Naive thymus-derived CD4-positive, alpha-beta T cell (primary cell): ENCODE measurements at regions not wholly inside any gene's neighbourhood (a gene's known extent, or its start where the extent isn't known, plus 50 kb on each side); places are given as distances from the start of the nearest gene placed in this dataset.

ENCODE experiments used
- ATAC-seq: fragments of 150-1000 bp; cut with Tn5 transposase; 2 replicates; pipeline ENCODE4 v1.10.0; 2021; ENCODE audit warnings: mild to moderate bottlenecking, moderate library complexity
- CTCF ChIA-PET: fragments of 350-600 bp; sonication (Branson Sonifier 250); formaldehyde crosslinking; loops from one replicate; lab custom pipeline; 2021; ENCODE audit warnings: antibody characterized with exemption; lab: Charles Lee
- POLR2A ChIA-PET: fragments of 350-600 bp; sonication (Branson Sonifier 250); formaldehyde crosslinking; loops from one replicate; lab custom pipeline; 2021; ENCODE audit warnings: antibody characterized with exemption, inconsistent platforms; lab: Charles Lee
- DNase-seq, 9 donors: peaks; one replicate each; pipeline versions ENCODE4 v3.0.0 to v3.0.0-alpha.2; 2020 to 2022; ENCODE audit warnings: mixed read lengths in 1 of 9
- H3K27ac ChIP-seq: one replicate; pipeline ENCODE4 v1.7.0; 2013; ENCODE audit warnings: mild to moderate bottlenecking, low read depth, low read length, moderate library complexity
- H3K27me3 ChIP-seq, 2 donors: one replicate each; pipeline ENCODE4 v1.7.0; 2013; ENCODE audit warnings: low read length in 2 of 2, mild to moderate bottlenecking in 2 of 2, moderate library complexity in 2 of 2; ENCODE audit not compliant: control insufficient read depth in 2 of 2, insufficient read depth in 2 of 2
- H3K36me3 ChIP-seq, 3 experiments: 1 replicate in 2 of 3; 2 replicates in 1 of 3; pipeline ENCODE4 v1.7.0; 2013; ENCODE audit warnings: low read length in 3 of 3, mild to moderate bottlenecking in 3 of 3, moderate library complexity in 1 of 3; ENCODE audit not compliant: insufficient read depth in 3 of 3, control insufficient read depth in 2 of 3
- H3K4me1 ChIP-seq, 2 donors: one replicate each; pipeline ENCODE4 v1.7.0; 2013; ENCODE audit warnings: low read length in 2 of 2, mild to moderate bottlenecking in 2 of 2, moderate library complexity in 1 of 2; ENCODE audit not compliant: control insufficient read depth in 2 of 2, insufficient read depth in 2 of 2
- H3K4me3 ChIP-seq: 2 replicates; pipeline ENCODE4 v1.7.0; 2013; ENCODE audit warnings: mild to moderate bottlenecking, low read length
- H3K9me3 ChIP-seq, 3 experiments: 1 replicate in 2 of 3; 2 replicates in 1 of 3; pipeline ENCODE4 v1.7.0; 2013; ENCODE audit warnings: low read length in 3 of 3; ENCODE audit not compliant: control insufficient read depth in 2 of 3
- H3K27ac Mint-ChIP-seq, 9 donors: one replicate each; pipeline ENCODE4 v1.8.0; 2020 to 2022; ENCODE audit warnings: mixed read lengths in 9 of 9, mild to moderate bottlenecking in 8 of 9, moderate library complexity in 5 of 9, inconsistent platforms in 2 of 9
- H3K27me3 Mint-ChIP-seq, 5 donors: one replicate each; pipeline ENCODE4 v1.8.0; 2021 to 2022; ENCODE audit warnings: mixed read lengths in 5 of 5, mild to moderate bottlenecking in 1 of 5
- H3K36me3 Mint-ChIP-seq, 5 donors: one replicate each; pipeline ENCODE4 v1.8.0; 2020 to 2022; ENCODE audit warnings: mixed read lengths in 5 of 5, mild to moderate bottlenecking in 3 of 5, inconsistent platforms in 1 of 5
- H3K4me1 Mint-ChIP-seq, 7 donors: one replicate each; pipeline ENCODE4 v1.8.0; 2020 to 2022; ENCODE audit warnings: mixed read lengths in 7 of 7, mild to moderate bottlenecking in 3 of 7, inconsistent platforms in 1 of 7
- H3K4me3 Mint-ChIP-seq, 10 donors: one replicate each; pipeline ENCODE4 v1.8.0; 2020 to 2022; ENCODE audit warnings: mild to moderate bottlenecking in 10 of 10, mixed read lengths in 10 of 10, moderate library complexity in 6 of 10, inconsistent platforms in 2 of 10
- H3K9me3 Mint-ChIP-seq, 11 donors: one replicate each; pipeline ENCODE4 v1.8.0; 2020 to 2022; ENCODE audit warnings: mixed read lengths in 11 of 11, mild to moderate bottlenecking in 4 of 11, inconsistent platforms in 1 of 11, moderate library complexity in 1 of 11
- intact Hi-C, 2 donors: fragments of 100-400 bp; cut with micrococcal nuclease; formaldehyde crosslinking; loops; one replicate each; pipeline ENCODE4 v1.15.1; 2023

- no peaks in the 10 kb centered on the region for H3K27me3 ChIP-seq
- peaks cover 0 to 11% (median 0%) of the 10 kb centered on the region in 11 donors for H3K9me3 Mint-ChIP-seq
- ChIA-PET CTCF (interaction anchor here (0.8 kb wide), 1 partner anchor 360 kb away, joined by 4 read pairs; no protein-coding TSS in a partner anchor), POLR2A (interaction anchor here (1.4 kb wide), 1 partner anchor 9 kb away, joined by 3 read pairs; no protein-coding TSS in a partner anchor)
- peaks cover 0 to 15% (median 0%) of the 10 kb centered on the region in 5 donors for H3K36me3 Mint-ChIP-seq
- no peaks in the 10 kb centered on the region for H3K36me3 ChIP-seq
- H3K4me3 ChIP-seq: no peak overlapping the region
- no peak for ATAC-seq
- H3K4me1 Mint-ChIP-seq: peaks cover 0 to 21% (median 3%) of the 10 kb centered on the region in 7 donors
- H3K27ac Mint-ChIP-seq: no peak overlapping the region
- no peak overlapping the region for H3K4me3 Mint-ChIP-seq
- no peaks in the 10 kb centered on the region for H3K4me1 ChIP-seq
- intact Hi-C loops: no loop called here
- H3K27me3 Mint-ChIP-seq: peaks cover 0 to 39% (median 0%) of the 10 kb centered on the region in 5 donors
- no peak for DNase-seq
- H3K27ac ChIP-seq: no peak overlapping the region
- no peaks in the 10 kb centered on the region for H3K9me3 ChIP-seq
Measured at GRCh38 chr15:69735121-69735520, 282.5 kb downstream of the RPLP1 start.

DNA sequence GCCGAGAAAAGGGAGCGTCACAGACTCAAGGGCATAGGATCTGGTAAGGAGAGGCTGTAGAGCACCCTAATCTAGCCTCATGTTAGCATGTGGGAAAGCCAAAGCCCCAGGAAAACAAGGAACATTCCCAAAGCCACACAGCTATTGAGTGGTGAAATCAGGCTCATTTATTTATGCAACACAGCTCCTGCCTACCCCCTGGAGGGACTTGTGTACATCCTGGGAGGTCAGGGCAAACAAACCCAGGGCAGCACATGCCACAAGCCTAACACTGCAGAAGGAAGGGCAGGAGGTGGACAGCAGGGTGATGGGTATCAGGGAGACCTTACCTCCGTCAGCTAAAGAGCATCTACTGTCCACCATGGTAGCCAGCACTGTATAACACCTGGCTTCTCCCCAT is 283.5 kb downstream of the RPLP1 start:
- no peak overlapping the region for H3K4me3 Mint-ChIP-seq
- H3K27me3 ChIP-seq: no peaks in the 10 kb centered on the region
- DNase-seq: no peak
- H3K4me3 ChIP-seq: no peak overlapping the region
- H3K36me3 Mint-ChIP-seq: peaks cover 0 to 21% (median 0%) of the 10 kb centered on the region in 5 donors
- H3K36me3 ChIP-seq: no peaks in the 10 kb centered on the region
- peaks cover 0 to 39% (median 5%) of the 10 kb centered on the region in 5 donors for H3K27me3 Mint-ChIP-seq
- no peak overlapping the region for H3K27ac ChIP-seq
- H3K9me3 Mint-ChIP-seq: peaks cover 0 to 12% (median 2%) of the 10 kb centered on the region in 11 donors
- H3K4me1 Mint-ChIP-seq: peaks cover 0 to 16% (median 0%) of the 10 kb centered on the region in 7 donors
- no peaks in the 10 kb centered on the region for H3K4me1 ChIP-seq
- ChIA-PET CTCF (no interaction called here), POLR2A (interaction anchor here (0.8 to 1.4 kb wide), 2 partner anchors 7 to 12 kb away, joined by 3 to 4 read pairs; no protein-coding TSS in a partner anchor)
- peaks cover 0 to 5% (median 0%) of the 10 kb centered on the region in 3 experiments for H3K9me3 ChIP-seq
- H3K27ac Mint-ChIP-seq: no peak overlapping the region
- intact Hi-C loops: no loop called here
- no peak for ATAC-seq

DNA sequence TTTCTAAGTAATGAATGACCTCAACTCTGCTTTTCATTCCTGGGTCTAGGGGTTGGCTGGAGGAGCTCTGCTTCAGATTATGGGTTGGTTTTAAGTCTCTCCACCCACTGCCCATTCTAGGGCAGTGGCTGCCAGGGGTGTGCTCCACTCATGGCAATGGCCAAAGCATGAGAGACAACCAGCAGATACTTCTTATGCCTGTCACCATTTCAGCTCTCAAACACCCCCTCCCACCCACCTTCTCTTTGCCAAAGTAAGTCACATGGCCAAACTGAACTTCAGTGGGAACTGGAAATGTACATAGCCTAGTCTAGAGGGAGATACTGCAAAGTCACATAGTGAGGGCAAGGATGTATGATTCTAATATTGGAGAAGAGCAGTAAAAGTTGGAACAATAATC is 285.3 kb downstream of the RPLP1 start:
- ATAC-seq (no peak), DNase-seq (no peak)
- no peaks in the 10 kb centered on the region for H3K36me3 ChIP-seq
- POLR2A ChIA-PET: no interaction called here
- Mint-ChIP-seq H3K9me3 (peaks cover 0 to 14% (median 2%) of the 10 kb centered on the region in 11 donors), H3K27me3 (peaks cover 0 to 39% (median 5%) of the 10 kb centered on the region in 5 donors), H3K36me3 (peaks cover 0 to 22% (median 0%) of the 10 kb centered on the region in 5 donors), H3K27ac (peak overlapping the region in 2 of 9 donors; percentile 39 to 46), H3K4me1 (peaks cover 0 to 15% (median 0%) of the 10 kb centered on the region in 7 donors), H3K4me3 (no peak overlapping the region)
- H3K9me3 ChIP-seq: peaks cover 0 to 5% (median 0%) of the 10 kb centered on the region in 3 experiments
- no peak overlapping the region for H3K4me3 ChIP-seq
- no peak overlapping the region for H3K27ac ChIP-seq
- H3K4me1 ChIP-seq: no peaks in the 10 kb centered on the region
- intact Hi-C loops: no loop called here
- CTCF ChIA-PET: no interaction called here
- no peaks in the 10 kb centered on the region for H3K27me3 ChIP-seq

DNA sequence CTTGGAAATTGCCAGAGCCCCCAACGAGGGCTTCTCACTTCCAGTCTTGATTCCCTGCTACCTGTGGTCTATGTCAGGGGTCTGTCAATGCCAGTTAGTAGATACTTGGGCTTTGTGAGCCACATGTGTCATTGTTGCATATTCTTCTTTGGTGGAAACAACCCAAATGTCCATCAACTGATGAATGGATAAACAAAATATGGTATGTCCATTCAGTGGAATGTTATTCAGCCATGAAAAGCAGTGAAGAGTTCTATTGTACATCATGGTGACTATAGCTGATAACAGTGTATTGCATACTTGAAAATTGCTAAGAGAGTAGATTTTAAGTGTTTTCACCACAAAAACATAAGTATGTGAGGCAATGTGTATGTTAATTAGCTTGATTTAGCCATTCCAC is 288.1 kb downstream of the RPLP1 start:
- intact Hi-C loops: no loop called here
- Histone ChIP-seq H3K9me3 (peaks cover 0 to 5% (median 0%) of the 10 kb centered on the region in 3 experiments), H3K4me3 (no peak overlapping the region), H3K4me1 (peaks cover 11 to 12% of the 10 kb centered on the region in 2 donors), H3K27ac (no peak overlapping the region), H3K36me3 (no peaks in the 10 kb centered on the region), H3K27me3 (no peaks in the 10 kb centered on the region)
- ChIA-PET POLR2A (interaction anchor here (0.6 to 1.1 kb wide), 3 partner anchors 8 to 16 kb away, joined by 3 read pairs; no protein-coding TSS in a partner anchor), CTCF (no interaction called here)
- DNase-seq: no peak
- H3K9me3 Mint-ChIP-seq: peaks cover 0 to 11% (median 2%) of the 10 kb centered on the region in 11 donors
- H3K4me1 Mint-ChIP-seq: peaks cover 16 to 26% (median 22%) of the 10 kb centered on the region in 7 donors
- H3K36me3 Mint-ChIP-seq: peaks cover 0 to 17% (median 0%) of the 10 kb centered on the region in 5 donors
- no peak overlapping the region for H3K4me3 Mint-ChIP-seq
- H3K27ac Mint-ChIP-seq: no peak overlapping the region
- peaks cover 5 to 25% (median 8%) of the 10 kb centered on the region in 5 donors for H3K27me3 Mint-ChIP-seq
- no peak for ATAC-seq

DNA sequence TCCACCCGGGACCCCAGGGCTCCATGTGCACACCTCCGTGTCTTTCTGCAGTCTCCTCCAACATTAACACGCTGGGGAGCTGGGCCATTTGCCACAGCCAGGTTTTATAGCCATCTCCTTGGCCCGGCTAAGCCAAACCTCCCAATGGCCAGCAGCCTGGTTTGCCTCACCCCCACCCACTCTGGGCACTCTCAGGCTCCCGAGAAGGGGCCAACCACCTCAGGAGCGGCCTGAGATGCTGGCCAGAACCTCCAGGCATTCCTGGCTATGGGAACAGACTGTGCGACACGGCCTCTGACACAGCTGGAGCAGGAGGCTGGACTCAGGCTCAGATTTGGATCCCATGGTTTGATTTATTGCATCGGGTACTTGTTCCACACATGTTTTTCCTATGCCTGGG is 289.7 kb downstream of the RPLP1 start:
- CTCF ChIA-PET: interaction anchor here (0.6 to 1.4 kb wide), 3 partner anchors 10 to 15 kb away, joined by 3 to 5 read pairs (median 3); no protein-coding TSS in a partner anchor
- H3K4me1 Mint-ChIP-seq: peaks cover 16 to 36% (median 24%) of the 10 kb centered on the region in 7 donors
- intact Hi-C loops: no loop called here
- H3K27ac Mint-ChIP-seq: peak overlapping the region in 1 of 9 donors; percentile 36
- Histone ChIP-seq H3K4me1 (peaks cover 11 to 12% of the 10 kb centered on the region in 2 donors), H3K27me3 (no peaks in the 10 kb centered on the region), H3K4me3 (no peak overlapping the region), H3K27ac (no peak overlapping the region), H3K36me3 (no peaks in the 10 kb centered on the region), H3K9me3 (peaks cover 0 to 5% (median 0%) of the 10 kb centered on the region in 3 experiments)
- no peak overlapping the region for H3K4me3 Mint-ChIP-seq
- DNase-seq (no peak), ATAC-seq (no peak)
- H3K36me3 Mint-ChIP-seq: peaks cover 0 to 12% (median 0%) of the 10 kb centered on the region in 5 donors
- peaks cover 0 to 9% (median 2%) of the 10 kb centered on the region in 11 donors for H3K9me3 Mint-ChIP-seq
- H3K27me3 Mint-ChIP-seq: peaks cover 5 to 23% (median 9%) of the 10 kb centered on the region in 5 donors
- POLR2A ChIA-PET: interaction anchor here (1.7 kb wide), 1 partner anchor 13 kb away, joined by 6 read pairs; no protein-coding TSS in a partner anchor

GRCh38 chr15:69743091-69743490 is 290.5 kb downstream of the RPLP1 start:
- Mint-ChIP-seq H3K27ac (no peak overlapping the region), H3K4me3 (no peak overlapping the region), H3K9me3 (peaks cover 0 to 9% (median 0%) of the 10 kb centered on the region in 11 donors), H3K36me3 (peaks cover 0 to 12% (median 0%) of the 10 kb centered on the region in 5 donors), H3K4me1 (peaks cover 18 to 38% (median 25%) of the 10 kb centered on the region in 7 donors), H3K27me3 (peaks cover 5 to 24% (median 9%) of the 10 kb centered on the region in 5 donors)
- Histone ChIP-seq H3K27ac (no peak overlapping the region), H3K4me3 (no peak overlapping the region), H3K36me3 (no peaks in the 10 kb centered on the region), H3K27me3 (no peaks in the 10 kb centered on the region), H3K4me1 (peaks cover 11 to 12% of the 10 kb centered on the region in 2 donors), H3K9me3 (peaks cover 0 to 5% (median 0%) of the 10 kb centered on the region in 3 experiments)
- DNase-seq (no peak), ATAC-seq (no peak)
- CTCF ChIA-PET: interaction anchor here (0.7 to 1.4 kb wide), 2 partner anchors 12 to 15 kb away, joined by 5 to 8 read pairs; no protein-coding TSS in a partner anchor
- POLR2A ChIA-PET: interaction anchor here (0.6 to 1.7 kb wide), 6 partner anchors 8 to 354 kb away, joined by 3 to 6 read pairs (median 3); partner anchors contain the start of gene TLE3
- intact Hi-C loops: no loop called here
